Right atrium auricular region (tissue), 2 donors: ENCODE measurements at regions not wholly inside any gene's neighbourhood (a gene's known extent, or its start where the extent isn't known, plus 50 kb on each side); places are given as distances from the start of the nearest gene placed in this dataset.

Experiments
- DNase-seq: peaks from one replicate; pipeline ENCODE4 v3.0.0-alpha.2; 2019; ENCODE audit warnings: low spot score
- H3K27ac ChIP-seq, 2 donors: fragments of 200-600 bp; sonication (generic); 1 replicate in 1 of 2; 2 replicates in 1 of 2; pipeline ENCODE4 v1.5.1; 2016 to 2019
- H3K27me3 ChIP-seq, 2 donors: fragments of 200-600 bp; sonication (generic); one replicate each; pipeline versions ENCODE4 v1.5.1 to v1.6.0; 2017 to 2019
- H3K36me3 ChIP-seq: fragments of 200-600 bp; sonication (generic); one replicate; pipeline ENCODE4 v1.5.1; 2016
- H3K4me1 ChIP-seq, 2 donors: fragments of 200-600 bp; sonication (generic); one replicate each; pipeline versions ENCODE4 v1.5.1 to v1.6.0; 2017 to 2019
- H3K4me3 ChIP-seq, 2 donors: fragments of 200-600 bp; sonication (generic); 1 replicate in 1 of 2; 2 replicates in 1 of 2; pipeline ENCODE4 v1.5.1; 2017 to 2019; ENCODE audit warnings: mild to moderate bottlenecking in 1 of 2, moderate library complexity in 1 of 2
- H3K9me3 ChIP-seq, 2 donors: fragments of 200-600 bp; sonication (generic); one replicate each; pipeline ENCODE4 v1.5.1; 2019
- TF ChIP-seq, protein P1 (sequence below), 2 donors: fragments of 200-600 bp; sonication (generic); IDR thresholded peaks; one replicate each; pipeline ENCODE4 v1.5.1; 2019; ENCODE audit warnings: antibody characterized with exemption in 2 of 2

- no peak overlapping the region for H3K4me3 ChIP-seq
- DNase-seq = no peak
- H3K4me1 ChIP-seq = no peaks in the 10 kb centered on the region
- H3K9me3 ChIP-seq = peaks cover 0 to 10% of the 10 kb centered on the region in 2 donors
- no peaks in the 10 kb centered on the region for H3K27me3 ChIP-seq
- H3K27ac ChIP-seq = no peak overlapping the region
- H3K36me3 ChIP-seq = no peaks in the 10 kb centered on the region
- TF ChIP-seq, protein P1, sequence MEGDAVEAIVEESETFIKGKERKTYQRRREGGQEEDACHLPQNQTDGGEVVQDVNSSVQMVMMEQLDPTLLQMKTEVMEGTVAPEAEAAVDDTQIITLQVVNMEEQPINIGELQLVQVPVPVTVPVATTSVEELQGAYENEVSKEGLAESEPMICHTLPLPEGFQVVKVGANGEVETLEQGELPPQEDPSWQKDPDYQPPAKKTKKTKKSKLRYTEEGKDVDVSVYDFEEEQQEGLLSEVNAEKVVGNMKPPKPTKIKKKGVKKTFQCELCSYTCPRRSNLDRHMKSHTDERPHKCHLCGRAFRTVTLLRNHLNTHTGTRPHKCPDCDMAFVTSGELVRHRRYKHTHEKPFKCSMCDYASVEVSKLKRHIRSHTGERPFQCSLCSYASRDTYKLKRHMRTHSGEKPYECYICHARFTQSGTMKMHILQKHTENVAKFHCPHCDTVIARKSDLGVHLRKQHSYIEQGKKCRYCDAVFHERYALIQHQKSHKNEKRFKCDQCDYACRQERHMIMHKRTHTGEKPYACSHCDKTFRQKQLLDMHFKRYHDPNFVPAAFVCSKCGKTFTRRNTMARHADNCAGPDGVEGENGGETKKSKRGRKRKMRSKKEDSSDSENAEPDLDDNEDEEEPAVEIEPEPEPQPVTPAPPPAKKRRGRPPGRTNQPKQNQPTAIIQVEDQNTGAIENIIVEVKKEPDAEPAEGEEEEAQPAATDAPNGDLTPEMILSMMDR (IDR thresholded peaks at IDR 0.05) = no peak
These were observed 802.9 kb upstream of the KLHL29 start for GRCh38 chr2:22582107-22582506.

GRCh38 chr2:22596306-22596705 is 788.7 kb upstream of the KLHL29 start:
- TF ChIP-seq, protein P1 (IDR thresholded peaks at IDR 0.05) = no peak
- no peak overlapping the region for H3K4me3 ChIP-seq
- H3K27me3 ChIP-seq = no peaks in the 10 kb centered on the region
- H3K9me3 ChIP-seq = peaks cover 0 to 7% of the 10 kb centered on the region in 2 donors
- no peaks in the 10 kb centered on the region for H3K36me3 ChIP-seq
- no peak overlapping the region for H3K27ac ChIP-seq
- no peak for DNase-seq
- no peaks in the 10 kb centered on the region for H3K4me1 ChIP-seq

- TF ChIP-seq, protein P1 (IDR thresholded peaks at IDR 0.05) = no peak
- Histone ChIP-seq H3K9me3 (no peaks in the 10 kb centered on the region), H3K4me1 (no peaks in the 10 kb centered on the region), H3K4me3 (no peak overlapping the region), H3K27ac (no peak overlapping the region), H3K36me3 (no peaks in the 10 kb centered on the region), H3K27me3 (no peaks in the 10 kb centered on the region)
- no peak for DNase-seq
These were observed 784.8 kb upstream of the KLHL29 start for GRCh38 chr2:22600156-22600555.

DNA sequence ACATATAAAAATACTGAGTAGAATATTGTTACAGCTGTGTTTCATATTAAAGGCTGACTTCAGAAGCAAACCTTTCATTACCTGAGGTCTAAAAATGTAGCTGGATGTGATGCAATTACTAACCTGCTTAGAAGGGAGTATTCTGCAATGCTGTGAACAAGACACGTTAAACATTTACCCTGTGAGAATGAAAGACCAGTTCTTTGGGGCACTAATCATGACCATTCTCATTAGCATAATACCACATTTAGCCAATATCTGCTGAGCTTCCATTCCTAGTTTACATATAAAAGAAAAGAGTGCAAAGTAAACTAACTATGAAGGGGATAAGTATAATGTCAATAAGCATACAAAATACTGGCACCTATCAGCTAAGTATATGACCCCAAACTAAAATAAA is 784.0 kb upstream of the KLHL29 start:
- Histone ChIP-seq H3K27me3 (no peaks in the 10 kb centered on the region), H3K9me3 (no peaks in the 10 kb centered on the region), H3K36me3 (no peaks in the 10 kb centered on the region), H3K27ac (no peak overlapping the region), H3K4me3 (no peak overlapping the region), H3K4me1 (no peaks in the 10 kb centered on the region)
- TF ChIP-seq, protein P1 (IDR thresholded peaks at IDR 0.05) = no peak
- no peak for DNase-seq

- Histone ChIP-seq H3K27ac (no peak overlapping the region), H3K9me3 (no peaks in the 10 kb centered on the region), H3K4me1 (no peaks in the 10 kb centered on the region), H3K4me3 (no peak overlapping the region), H3K27me3 (no peaks in the 10 kb centered on the region), H3K36me3 (no peaks in the 10 kb centered on the region)
- TF ChIP-seq, protein P1 (IDR thresholded peaks at IDR 0.05) = no peak
- no peak for DNase-seq
These were observed 780.8 kb upstream of the KLHL29 start for GRCh38 chr2:22604136-22604535.

DNA sequence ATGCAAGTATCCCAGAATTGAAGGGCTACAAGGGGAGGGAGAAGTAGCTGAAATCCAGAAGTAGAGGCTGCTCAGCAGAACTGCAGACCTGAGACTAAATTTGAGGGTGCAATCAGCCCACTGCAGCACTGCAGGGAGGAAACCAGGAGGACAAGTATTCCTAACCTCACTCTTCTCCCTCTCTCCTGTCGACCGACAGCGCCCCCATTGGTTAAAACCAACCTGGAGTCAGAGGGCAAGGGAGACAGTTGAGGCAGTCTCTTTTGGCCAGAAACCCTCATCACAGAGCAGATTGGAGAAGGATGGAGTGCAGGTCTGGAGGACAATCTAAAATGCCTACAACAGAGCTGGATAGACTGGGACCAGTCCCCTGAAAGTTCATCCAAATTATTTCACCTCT is 768.9 kb upstream of the KLHL29 start:
- Histone ChIP-seq H3K36me3 (no peaks in the 10 kb centered on the region), H3K9me3 (no peaks in the 10 kb centered on the region), H3K4me3 (no peak overlapping the region), H3K4me1 (no peaks in the 10 kb centered on the region), H3K27ac (no peak overlapping the region), H3K27me3 (no peaks in the 10 kb centered on the region)
- TF ChIP-seq, protein P1 (IDR thresholded peaks at IDR 0.05) = no peak
- no peak for DNase-seq
